Activated T-helper 1 cell treated with anti-CD3 and anti-CD28 coated beads, Interleukin-12 subunit alpha, Interleukin-12 subunit beta, Interleukin-2, Interleukin-4 antibody, amounts not matched to agents 30 ng/mL and 10 ng/mL and 1 ng/mL, durations not matched to agents 14 hours and 24 hours and 36 hours (primary cell): ENCODE measurements at regions not wholly inside any gene's neighbourhood (a gene's known extent, or its start where the extent isn't known, plus 50 kb on each side); places are given as distances from the start of the nearest gene placed in this dataset.

Experiments used
- DNase-seq: peaks from one replicate; pipeline ENCODE4 v3.0.0; 2021; ENCODE audit warnings: low spot score
- H3K27ac Mint-ChIP-seq: one replicate; pipeline ENCODE4 v1.8.0; 2021; ENCODE audit warnings: mild to moderate bottlenecking, mixed read lengths
- H3K27me3 Mint-ChIP-seq: one replicate; pipeline ENCODE4 v1.8.0; 2022; ENCODE audit warnings: mild to moderate bottlenecking, moderate library complexity, mixed read lengths; ENCODE audit not compliant: insufficient read depth
- H3K36me3 Mint-ChIP-seq: one replicate; pipeline ENCODE4 v1.8.0; 2021; ENCODE audit warnings: low read depth, mixed read lengths
- H3K4me1 Mint-ChIP-seq: one replicate; pipeline ENCODE4 v1.8.0; 2021; ENCODE audit warnings: low read depth, mixed read lengths
- H3K4me3 Mint-ChIP-seq: one replicate; pipeline ENCODE4 v1.8.0; 2021; ENCODE audit warnings: mild to moderate bottlenecking, moderate library complexity, mixed read lengths
- H3K9me3 Mint-ChIP-seq: one replicate; pipeline ENCODE4 v1.8.0; 2021; ENCODE audit warnings: mixed read lengths
- intact Hi-C: fragments of 100-400 bp; cut with micrococcal nuclease; formaldehyde crosslinking; loops from one replicate; pipeline ENCODE4 v1.15.1; 2024

DNA sequence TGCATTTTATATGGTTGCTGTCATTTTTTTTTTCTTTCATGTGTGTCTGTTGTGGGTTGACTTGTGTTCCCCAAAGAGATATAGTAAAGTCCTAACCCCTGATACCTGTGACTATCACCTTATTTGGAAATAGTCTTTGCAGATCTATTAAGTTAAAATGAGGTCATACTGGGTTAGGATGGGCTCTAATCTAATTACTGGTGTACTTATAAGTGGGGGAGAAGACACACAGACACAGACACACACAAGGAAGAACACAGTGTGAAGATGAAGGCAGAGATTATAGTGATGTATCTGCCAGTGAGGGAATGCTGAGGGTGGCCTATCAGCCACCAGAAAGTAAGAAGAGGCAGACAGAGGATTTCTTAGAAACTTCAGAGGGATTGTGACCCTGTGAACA, 318.4 kb upstream of the ATP2B1 start:
- Mint-ChIP-seq H3K9me3 (no peaks in the 10 kb centered on the region), H3K36me3 (no peaks in the 10 kb centered on the region), H3K27ac (peak overlapping the region; percentile 5), H3K4me3 (no peak overlapping the region), H3K4me1 (peaks cover 10% of the 10 kb centered on the region), H3K27me3 (peaks cover 3% of the 10 kb centered on the region)
- no peak for DNase-seq
- intact Hi-C loops: no loop called here

DNA sequence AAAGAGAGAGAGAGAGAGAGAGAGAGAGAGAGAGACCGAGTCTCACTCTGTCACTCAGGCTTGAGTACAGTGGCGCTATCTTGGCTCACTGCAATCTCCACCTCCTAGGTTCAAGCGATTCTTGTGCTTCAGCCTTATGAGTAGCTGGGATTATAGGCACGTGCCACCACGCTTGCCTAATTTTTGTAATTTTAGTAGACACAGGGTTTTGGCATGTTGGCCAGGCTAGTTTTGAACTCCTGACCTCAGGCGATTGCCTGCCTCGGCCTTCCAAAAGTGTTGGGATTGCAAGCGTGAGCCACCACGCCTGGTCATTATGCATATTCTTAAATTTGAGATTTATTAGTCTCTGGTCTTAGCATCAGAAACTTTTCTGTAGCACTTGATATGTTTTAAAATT, 317.9 kb upstream of the ATP2B1 start:
- Mint-ChIP-seq H3K4me3 (no peak overlapping the region), H3K9me3 (no peaks in the 10 kb centered on the region), H3K4me1 (peaks cover 10% of the 10 kb centered on the region), H3K27ac (no peak overlapping the region), H3K27me3 (peaks cover 3% of the 10 kb centered on the region), H3K36me3 (no peaks in the 10 kb centered on the region)
- DNase-seq: no peak
- intact Hi-C loops: no loop called here

DNA sequence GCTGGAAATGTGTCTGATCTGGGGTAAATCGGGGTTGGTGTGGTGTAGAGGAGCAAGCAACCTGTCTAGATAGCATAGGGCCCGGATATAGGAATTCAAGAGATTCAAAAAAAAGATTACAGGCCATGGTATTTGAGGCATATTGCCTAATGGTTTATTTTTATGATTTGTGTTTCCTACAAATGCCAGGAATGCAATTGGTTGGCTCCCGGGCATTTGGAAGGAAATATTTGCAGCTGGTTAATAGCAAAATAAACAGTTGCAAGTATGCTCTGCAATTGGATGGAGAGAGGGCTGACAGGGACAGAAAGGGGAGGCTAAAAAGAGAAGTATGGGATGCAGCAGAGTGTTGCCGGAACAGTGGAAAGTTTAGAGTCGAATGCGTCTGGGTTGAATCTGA, 315.6 kb upstream of the ATP2B1 start:
- intact Hi-C loops: no loop called here
- no peaks in the 10 kb centered on the region for H3K36me3 Mint-ChIP-seq
- peaks cover 3% of the 10 kb centered on the region for H3K27me3 Mint-ChIP-seq
- no peak overlapping the region for H3K4me3 Mint-ChIP-seq
- no peaks in the 10 kb centered on the region for H3K9me3 Mint-ChIP-seq
- no peak for DNase-seq
- H3K27ac Mint-ChIP-seq: no peak overlapping the region
- peaks cover 10% of the 10 kb centered on the region for H3K4me1 Mint-ChIP-seq

DNA sequence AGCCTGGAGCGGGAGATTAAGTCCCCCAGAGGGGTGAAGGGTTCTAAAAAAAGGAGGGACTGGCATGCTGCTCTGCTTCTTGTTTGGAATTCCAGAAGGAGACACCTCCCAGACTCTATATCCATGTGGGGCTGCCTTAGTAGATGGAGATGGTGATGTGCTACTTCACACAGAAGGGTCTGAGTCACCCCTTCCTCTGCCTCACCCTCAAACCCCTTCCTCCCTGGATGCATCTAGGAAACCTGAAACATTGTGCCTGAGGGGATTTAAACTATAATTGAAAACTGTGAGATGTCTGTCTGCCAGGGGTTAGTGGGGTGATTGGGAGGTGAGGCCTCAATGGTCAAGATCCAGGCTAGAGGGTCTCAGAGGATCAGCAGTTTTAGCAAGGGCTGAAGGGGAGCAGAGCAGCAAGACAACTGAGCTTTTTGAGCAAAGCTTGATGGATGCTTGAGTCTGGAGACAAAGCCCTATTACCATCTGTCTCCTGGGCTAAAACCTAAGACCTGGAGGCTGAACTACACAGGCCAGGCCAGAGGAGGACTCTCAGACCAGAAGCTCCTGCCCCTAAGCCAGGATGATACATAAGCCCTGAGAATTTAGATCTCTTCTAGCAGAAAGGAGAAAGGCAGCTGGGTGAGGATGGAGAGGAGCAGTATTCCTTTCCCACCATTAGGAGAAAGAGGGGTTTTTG, 314.7 kb upstream of the ATP2B1 start:
- Mint-ChIP-seq H3K27me3 (peaks cover 3% of the 10 kb centered on the region), H3K27ac (no peak overlapping the region)
- intact Hi-C loops: no loop called here

DNA sequence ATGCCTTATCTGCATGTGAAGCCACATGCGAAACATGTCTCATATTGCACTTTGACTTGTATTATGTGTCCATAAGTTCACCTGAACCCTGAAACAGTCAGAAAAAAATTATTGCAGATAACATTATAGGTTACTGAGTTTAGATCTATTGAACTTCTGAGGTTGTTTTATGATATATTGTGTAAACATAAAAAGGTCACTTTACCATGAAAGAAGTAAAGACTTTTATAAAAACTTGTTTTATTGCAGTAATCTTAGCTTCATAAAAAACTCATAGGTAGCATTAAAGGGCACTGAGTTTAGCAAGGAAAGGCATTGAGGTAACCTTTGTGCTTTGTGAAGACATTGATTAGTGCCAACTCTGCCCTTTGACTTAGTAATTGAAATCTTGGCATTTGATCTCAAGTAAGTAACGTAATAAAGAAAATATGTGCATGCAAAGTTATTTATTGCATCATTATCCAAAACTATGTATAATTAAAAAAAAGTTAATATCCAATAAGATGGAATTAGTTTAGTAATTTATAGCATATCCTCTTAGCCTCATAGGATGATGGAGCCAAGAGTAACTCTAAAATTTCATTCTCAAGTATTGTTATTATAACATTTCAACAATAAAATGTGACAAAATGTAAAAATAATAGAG, 313.3 kb upstream of the ATP2B1 start:
- H3K36me3 Mint-ChIP-seq: no peaks in the 10 kb centered on the region
- peaks cover 3% of the 10 kb centered on the region for H3K27me3 Mint-ChIP-seq

More for the DNA sequence above, 314.7 kb upstream of the ATP2B1 start:
- Mint-ChIP-seq H3K4me1 (peaks cover 3% of the 10 kb centered on the region), H3K36me3 (no peaks in the 10 kb centered on the region), H3K9me3 (no peaks in the 10 kb centered on the region), H3K4me3 (no peak overlapping the region)
- DNase-seq: no peak

DNA sequence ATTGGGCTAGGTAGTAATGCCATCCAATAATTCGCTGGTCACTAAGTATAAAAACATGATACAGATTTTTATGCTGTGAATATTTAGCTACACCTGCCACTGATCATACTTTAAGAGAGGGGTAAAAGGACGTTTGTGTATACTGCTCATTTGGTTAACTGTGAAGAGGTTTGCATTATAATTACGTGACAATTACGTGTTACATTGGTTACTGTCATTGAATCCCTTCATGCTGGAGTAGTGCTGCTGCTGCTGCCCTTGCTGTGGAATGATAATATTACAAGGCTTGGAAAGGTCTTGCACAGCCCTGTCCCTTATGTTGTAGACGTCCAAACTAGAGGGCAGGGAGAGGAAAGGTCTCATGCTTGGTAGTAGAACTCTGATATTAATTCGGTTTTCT, 312.2 kb upstream of the ATP2B1 start:
- DNase-seq: no peak
- Mint-ChIP-seq H3K36me3 (no peaks in the 10 kb centered on the region), H3K4me3 (no peak overlapping the region), H3K9me3 (no peaks in the 10 kb centered on the region), H3K27ac (no peak overlapping the region), H3K27me3 (peaks cover 3% of the 10 kb centered on the region), H3K4me1 (no peaks in the 10 kb centered on the region)
- intact Hi-C loops: no loop called here

More for the DNA sequence above, 313.3 kb upstream of the ATP2B1 start:
- Mint-ChIP-seq H3K9me3 (no peaks in the 10 kb centered on the region), H3K27ac (no peak overlapping the region), H3K4me3 (no peak overlapping the region), H3K4me1 (no peaks in the 10 kb centered on the region)
- no peak for DNase-seq
- intact Hi-C loops: no loop called here

DNA sequence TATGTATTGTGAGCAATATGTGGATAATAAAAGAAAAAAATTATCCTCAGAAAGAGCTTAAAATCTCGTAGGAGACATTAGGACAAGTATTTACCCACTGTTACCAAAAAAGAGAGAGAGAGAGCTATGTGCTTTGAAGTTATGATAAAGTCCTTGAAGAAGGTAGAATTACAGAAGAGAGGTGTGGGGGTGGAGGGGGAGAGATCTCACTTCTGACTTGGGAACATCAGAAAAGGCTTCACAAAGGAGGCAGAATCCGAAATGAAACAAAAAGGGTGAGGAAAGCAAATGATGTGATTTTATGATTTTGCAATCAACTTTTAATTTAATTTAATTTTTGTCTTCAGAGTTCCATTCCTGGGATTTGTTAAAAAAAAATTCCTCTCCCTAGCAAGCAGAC, 311.8 kb upstream of the ATP2B1 start:
- Mint-ChIP-seq H3K27ac (no peak overlapping the region), H3K4me3 (no peak overlapping the region), H3K4me1 (no peaks in the 10 kb centered on the region), H3K9me3 (no peaks in the 10 kb centered on the region), H3K36me3 (no peaks in the 10 kb centered on the region), H3K27me3 (peaks cover 3% of the 10 kb centered on the region)
- no peak for DNase-seq
- intact Hi-C loops: no loop called here

DNA sequence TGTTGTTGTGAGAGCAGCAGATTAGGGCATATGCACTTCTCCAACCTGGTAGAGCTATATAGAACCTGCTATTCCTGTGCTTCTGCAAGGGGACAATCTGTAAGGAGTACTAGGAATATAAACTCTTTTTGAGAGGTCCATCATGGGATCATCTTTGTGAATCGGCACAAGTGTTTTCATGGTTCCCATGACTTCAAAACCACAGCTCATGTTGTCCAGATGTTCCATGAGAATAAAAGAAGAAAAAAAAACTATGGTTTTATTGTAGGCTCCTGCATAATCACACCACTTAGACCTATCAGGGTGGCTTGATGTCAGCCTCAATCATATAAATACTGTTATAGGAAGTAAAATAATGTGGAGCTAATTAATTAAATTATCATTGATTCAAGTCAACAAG, 311.4 kb upstream of the ATP2B1 start:
- Mint-ChIP-seq H3K27me3 (peaks cover 3% of the 10 kb centered on the region), H3K4me1 (no peaks in the 10 kb centered on the region), H3K27ac (no peak overlapping the region), H3K36me3 (no peaks in the 10 kb centered on the region), H3K4me3 (no peak overlapping the region), H3K9me3 (no peaks in the 10 kb centered on the region)
- no peak for DNase-seq
- intact Hi-C loops: no loop called here

DNA sequence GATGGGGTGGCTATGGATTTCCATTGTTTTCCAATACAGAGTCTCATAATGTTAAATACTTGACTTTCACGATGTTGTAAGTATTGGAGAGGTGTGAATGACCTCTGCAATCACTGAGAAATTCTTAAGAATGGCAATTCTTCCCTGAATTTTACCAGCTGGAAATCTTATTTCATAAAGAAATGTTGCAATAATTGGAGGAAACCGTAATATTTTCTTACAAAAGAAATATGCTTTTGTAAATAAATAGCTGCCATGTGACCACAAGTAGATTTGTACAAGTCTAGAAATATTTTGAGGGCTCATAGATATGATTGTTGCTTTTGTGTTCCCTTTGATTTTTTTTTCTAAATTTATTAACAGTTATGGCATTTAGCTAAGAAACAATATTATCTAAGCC, 308.7 kb upstream of the ATP2B1 start:
- intact Hi-C loops: no loop called here
- Mint-ChIP-seq H3K9me3 (no peaks in the 10 kb centered on the region), H3K36me3 (no peaks in the 10 kb centered on the region), H3K27ac (no peak overlapping the region), H3K4me1 (no peaks in the 10 kb centered on the region), H3K27me3 (no peaks in the 10 kb centered on the region), H3K4me3 (no peak overlapping the region)
- no peak for DNase-seq

DNA sequence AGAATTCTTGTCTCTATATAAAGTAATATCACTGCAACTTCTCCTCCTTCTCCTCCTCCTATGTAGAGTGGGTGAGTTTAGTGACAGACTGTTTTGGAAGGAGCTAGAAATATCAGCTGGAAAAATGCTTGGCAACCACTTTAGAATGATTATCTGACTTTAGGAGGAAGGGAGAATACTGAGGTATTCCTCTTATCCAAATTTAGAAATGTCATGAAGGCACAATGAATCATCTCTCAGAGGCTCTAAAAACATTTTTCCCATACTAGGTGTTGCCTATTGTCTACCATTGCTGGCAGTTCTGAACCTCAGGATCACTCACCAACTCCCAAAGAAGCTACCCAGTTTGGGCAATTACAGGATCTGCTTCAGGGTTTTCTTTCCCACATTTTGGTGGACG, 306.6 kb upstream of the ATP2B1 start:
- no peaks in the 10 kb centered on the region for H3K4me1 Mint-ChIP-seq
- H3K27ac Mint-ChIP-seq: no peak overlapping the region
- H3K36me3 Mint-ChIP-seq: no peaks in the 10 kb centered on the region
- intact Hi-C loops: no loop called here
- no peak for DNase-seq
- no peaks in the 10 kb centered on the region for H3K9me3 Mint-ChIP-seq
- H3K27me3 Mint-ChIP-seq: no peaks in the 10 kb centered on the region
- H3K4me3 Mint-ChIP-seq: no peak overlapping the region

DNA sequence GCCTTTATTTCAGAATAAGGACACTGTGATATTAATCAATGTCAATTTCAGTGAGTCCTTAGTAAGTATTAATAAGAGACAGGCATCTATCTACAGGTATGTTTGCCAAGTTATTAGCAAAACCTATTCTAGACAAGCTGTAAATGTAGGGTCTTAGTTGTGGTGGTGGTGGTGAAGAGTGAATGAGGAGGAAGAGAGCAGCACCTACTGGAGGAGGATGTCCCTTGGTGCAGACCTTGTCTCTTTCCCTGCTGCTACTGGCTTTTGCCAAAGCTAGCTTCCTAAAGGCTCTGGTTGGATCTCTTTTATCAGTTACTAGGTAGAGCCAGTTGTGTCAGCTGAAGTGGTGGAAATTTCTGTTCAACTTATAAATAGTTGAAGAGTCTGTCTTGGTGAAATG, 304.8 kb upstream of the ATP2B1 start:
- no peaks in the 10 kb centered on the region for H3K36me3 Mint-ChIP-seq
- H3K9me3 Mint-ChIP-seq: no peaks in the 10 kb centered on the region
- H3K27me3 Mint-ChIP-seq: no peaks in the 10 kb centered on the region
- DNase-seq: no peak
- intact Hi-C loops: no loop called here
- no peak overlapping the region for H3K27ac Mint-ChIP-seq
- no peak overlapping the region for H3K4me3 Mint-ChIP-seq
- H3K4me1 Mint-ChIP-seq: no peaks in the 10 kb centered on the region

DNA sequence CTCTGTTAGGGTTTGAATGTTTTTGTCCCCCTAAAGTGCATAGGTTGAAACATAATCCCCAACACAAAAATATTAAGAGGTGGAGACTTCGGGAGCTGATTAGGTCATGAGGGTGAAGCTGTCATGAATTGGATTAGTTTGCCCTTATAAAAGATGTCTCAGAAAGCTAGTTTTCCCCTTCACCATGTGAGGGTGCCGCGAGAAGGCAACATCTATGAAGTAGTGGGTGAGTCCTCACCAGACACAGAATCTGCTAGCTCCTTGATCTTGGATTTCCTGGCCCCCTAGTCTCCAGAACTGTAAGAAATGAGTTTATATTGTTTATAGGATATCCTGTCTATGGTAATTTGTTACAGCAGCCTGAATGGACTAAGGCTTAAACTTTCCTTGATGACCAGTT, 301.5 kb upstream of the ATP2B1 start:
- H3K4me3 Mint-ChIP-seq: no peak overlapping the region
- no peaks in the 10 kb centered on the region for H3K9me3 Mint-ChIP-seq
- intact Hi-C loops: no loop called here
- no peak for DNase-seq
- H3K27me3 Mint-ChIP-seq: no peaks in the 10 kb centered on the region
- no peaks in the 10 kb centered on the region for H3K4me1 Mint-ChIP-seq
- no peak overlapping the region for H3K27ac Mint-ChIP-seq
- no peaks in the 10 kb centered on the region for H3K36me3 Mint-ChIP-seq

DNA sequence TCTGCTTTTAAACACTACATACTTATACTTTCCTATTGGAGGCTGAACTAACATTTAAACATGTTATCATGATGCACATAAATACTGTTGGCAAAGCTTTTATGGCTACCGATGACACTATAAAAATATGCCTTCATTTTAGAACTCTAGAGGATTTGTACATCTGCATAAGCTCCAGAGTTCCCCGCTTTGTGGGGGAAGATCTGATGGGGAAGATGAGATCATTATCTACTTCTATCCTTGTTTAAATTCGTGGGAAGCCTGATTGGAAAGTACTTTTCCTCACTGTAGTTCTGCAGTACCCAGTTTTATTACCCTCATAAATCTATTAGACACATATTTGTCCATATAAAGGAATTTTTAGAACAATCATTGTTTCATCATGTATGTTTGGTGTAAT, 299.6 kb upstream of the ATP2B1 start:
- Mint-ChIP-seq H3K27ac (no peak overlapping the region), H3K27me3 (no peaks in the 10 kb centered on the region), H3K4me1 (no peaks in the 10 kb centered on the region), H3K36me3 (no peaks in the 10 kb centered on the region), H3K4me3 (no peak overlapping the region), H3K9me3 (no peaks in the 10 kb centered on the region)
- intact Hi-C loops: no loop called here
- DNase-seq: no peak
